SIG-M5 treated with dmso at 0.1 percent for 504 hours (cell line): ENCODE measurements at regions not wholly inside any gene's neighbourhood (a gene's known extent, or its start where the extent isn't known, plus 50 kb on each side); places are given as distances from the start of the nearest gene placed in this dataset.

Experiments
- DNase-seq: peaks from one replicate; lab custom pipeline; 2025; ENCODE audit not compliant: unreplicated experiment; lab: John Stamatoyannopoulos, UW

- DNase-seq: no peak
These were observed 94.1 kb upstream of the CD180 start for GRCh38 chr5:67290655-67291054.

DNA sequence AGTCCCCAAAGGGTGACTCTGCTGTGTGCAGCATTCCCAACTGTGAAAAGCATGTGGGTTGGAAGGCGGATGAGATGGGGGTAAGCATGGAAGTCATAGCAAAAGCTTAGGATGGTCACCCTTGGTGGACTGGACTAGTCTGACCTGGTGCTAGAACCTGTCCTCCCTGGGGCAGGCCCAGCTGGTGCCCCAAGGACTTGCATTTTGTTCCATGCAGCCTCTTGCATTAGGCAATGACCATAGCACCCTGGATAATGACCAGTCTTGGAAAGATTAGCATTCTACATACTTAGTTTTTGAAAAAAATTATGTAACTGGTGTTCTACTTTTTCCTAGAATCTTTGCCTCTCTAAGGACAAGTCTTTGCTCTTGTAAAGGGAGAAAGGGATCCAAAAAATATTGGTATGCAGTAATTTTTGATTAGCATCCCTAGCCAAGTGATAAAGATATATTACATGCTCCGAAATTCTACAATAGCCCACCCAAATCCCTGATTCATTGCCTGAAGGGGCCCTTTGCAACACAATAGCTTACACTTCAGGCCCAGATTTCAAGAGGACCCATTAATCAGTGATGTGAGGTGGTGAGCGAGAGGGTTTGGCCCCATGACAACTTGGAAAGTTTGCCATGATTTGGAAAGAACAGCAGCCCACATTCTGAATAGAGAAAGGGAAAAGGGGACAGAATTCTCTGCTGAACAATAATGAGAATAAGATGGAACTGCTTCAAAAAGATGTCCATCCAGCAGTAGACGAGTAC lies 93.3 kb upstream of the CD180 start:
- DNase-seq: no peak

DNA sequence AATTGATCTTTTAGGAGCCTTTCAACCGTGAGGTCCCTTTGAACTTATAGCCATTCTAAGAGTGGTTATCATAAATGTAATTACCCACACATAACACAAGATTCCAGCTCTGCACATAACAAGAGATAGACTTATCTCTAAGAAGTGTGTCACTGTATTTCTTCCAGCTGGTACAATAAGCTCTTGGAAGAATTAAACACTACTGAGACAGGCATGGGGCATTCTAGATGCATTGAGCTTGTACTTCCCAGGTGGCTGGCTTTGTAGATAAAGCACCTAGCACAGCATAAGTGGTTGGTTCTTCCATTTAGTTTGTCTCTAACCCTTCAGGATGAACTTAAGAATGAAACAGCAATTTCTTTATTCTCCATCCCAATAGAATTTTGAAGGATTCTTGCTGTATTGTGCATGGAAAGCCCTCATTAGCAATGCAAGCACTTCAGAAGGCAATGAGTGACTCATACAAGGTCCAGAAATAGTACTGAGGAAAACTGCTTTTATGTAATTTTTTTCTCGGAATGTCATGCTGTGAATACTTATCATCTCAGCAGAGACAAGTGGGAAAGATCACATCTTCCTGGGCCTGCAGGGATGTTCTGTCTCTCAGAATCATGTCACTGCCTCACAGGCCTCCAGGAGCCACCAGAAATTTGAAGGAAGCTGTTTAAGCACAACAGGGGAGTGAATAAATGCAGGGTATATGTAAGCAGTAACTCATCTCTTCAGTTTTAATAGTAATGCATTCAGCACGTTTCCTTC lies 91.1 kb upstream of the CD180 start:
- DNase-seq: no peak

DNA sequence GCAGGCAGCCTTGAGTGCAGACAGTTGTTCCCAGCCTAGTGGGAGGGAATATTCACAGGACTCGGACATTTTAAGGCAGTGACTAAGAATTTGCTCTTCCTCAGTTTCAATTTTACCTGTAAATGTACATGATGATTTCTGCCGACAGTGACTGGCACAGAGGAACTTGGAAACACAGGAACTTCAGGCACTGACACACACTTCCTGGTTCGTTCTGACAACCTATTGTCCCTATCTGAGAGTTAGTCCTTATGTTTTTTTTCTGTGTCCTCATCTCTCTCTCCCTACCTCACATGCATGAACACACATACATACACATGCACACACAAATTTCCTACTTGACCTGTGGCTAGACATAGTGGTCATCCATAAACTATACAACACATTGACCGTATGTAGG lies 89.4 kb upstream of the CD180 start:
- no peak for DNase-seq

DNA sequence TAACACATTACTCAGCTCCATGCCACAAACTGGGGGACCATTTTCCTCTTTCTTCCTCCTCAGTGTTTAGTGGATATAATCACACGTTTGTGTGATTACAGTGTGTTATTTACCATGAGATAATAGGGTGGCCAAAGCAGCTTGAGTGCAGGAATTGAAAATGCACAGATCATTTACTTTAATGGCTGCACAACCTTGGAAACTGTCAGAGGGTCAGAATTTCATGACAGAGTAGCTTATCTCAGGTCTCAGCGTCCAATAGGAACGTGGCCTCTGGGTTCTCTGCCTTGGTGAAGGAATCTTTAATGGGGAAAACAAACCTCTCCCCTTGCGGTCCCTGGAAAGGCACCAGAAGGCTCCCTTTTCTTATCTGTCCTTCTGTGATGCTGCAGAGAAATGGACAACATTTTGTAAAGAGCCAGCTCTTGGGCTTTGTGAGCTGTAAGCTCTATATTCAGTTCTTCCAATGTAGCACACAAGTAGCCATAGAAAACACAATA lies 87.4 kb upstream of the CD180 start:
- DNase-seq: no peak

- no peak for DNase-seq
These were observed 86.8 kb upstream of the CD180 start for GRCh38 chr5:67283275-67283987.

DNA sequence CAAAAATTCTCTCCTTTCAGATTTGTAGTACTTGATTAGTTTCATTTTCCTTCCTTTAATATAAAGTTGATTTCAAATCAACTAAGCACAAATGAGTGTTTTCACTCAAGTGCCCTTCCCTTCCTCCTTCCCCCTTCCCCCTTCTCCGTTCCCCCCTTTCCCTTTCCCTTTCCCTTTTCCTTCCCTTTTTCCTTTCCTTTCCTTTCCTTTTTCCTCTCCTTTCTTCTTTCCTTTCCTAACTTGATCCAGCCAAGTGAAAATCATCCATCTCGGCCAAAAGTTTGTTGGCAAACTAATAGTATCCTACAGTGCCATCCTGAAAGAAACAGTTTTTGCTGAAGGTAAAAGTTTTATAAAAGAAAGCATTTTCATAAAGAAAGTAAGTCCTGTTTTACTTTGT lies 85.3 kb upstream of the CD180 start:
- DNase-seq: no peak

DNA sequence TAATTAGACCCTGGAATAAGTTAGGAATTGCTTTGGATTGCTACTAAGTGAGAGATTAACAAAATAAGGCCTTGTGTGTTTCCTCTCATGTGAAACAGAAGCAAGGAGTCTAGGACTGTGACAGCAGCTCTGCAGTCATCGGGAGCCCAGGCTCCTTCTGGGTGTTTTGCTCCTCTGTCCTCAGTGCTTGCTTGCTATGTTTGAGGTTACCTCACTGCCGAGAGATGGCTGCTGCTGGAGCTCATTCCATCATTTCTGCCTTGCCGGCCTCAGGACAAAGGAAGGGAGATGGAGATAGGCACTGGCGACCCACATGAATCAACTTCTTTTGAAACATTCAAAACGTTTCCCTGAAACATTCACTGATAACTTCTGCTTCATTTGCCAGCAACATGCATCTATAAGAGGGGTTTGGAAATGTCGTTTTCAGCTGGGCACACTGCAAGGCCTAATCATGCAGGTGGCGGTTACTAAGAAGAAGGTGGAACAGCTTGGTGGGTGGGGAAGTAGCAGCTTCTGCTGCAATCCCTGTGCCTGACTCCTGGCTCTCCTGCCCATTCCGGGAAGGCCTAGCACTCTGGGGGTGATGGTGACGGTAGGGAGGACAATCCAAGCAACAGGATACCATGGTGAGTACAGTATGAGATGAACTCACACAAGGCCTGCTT lies 77.2 kb upstream of the CD180 start:
- no peak for DNase-seq

- DNase-seq: no peak
These were observed 76.0 kb upstream of the CD180 start for GRCh38 chr5:67272453-67273130.

DNA sequence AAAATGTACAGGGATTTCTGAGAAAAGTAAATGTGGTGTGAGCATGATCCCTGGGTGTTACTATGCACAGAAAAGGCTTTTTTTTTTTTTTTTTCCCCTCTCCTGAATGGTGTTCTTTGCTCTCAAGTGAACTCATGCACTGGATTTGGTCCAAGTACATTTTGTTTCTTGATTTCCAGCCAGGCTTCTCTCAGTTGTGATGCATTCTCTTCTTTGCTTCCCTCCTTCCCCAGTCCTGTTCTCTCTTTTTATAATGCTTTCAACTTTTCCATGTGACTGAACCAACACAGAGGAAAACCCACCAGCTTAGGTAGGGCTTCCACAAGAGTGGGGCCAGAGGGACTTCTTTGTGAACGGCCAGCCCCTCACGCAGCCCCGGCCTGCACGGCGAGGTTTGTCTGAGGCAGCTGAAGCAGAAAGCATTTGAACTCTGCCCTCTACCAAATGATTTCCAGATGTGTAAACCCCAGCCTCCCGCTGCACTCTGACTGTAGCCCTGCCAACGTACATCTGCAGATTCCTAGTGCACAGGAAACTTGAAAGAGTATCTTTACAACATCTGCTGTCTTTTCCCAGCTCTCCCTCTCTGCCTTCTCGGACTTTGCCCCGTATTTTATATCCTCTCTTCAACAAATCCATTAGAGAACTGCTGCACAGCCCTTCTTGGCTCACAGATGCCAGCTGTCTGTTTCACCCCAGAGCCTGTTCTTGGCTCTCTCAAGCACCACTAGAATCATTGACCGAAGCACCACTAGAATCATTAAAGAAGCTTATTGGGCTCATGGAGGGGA lies 71.8 kb upstream of the CD180 start:
- no peak for DNase-seq

GRCh38 chr5:67267512-67268216 lies 71.1 kb upstream of the CD180 start:
- DNase-seq: no peak

DNA sequence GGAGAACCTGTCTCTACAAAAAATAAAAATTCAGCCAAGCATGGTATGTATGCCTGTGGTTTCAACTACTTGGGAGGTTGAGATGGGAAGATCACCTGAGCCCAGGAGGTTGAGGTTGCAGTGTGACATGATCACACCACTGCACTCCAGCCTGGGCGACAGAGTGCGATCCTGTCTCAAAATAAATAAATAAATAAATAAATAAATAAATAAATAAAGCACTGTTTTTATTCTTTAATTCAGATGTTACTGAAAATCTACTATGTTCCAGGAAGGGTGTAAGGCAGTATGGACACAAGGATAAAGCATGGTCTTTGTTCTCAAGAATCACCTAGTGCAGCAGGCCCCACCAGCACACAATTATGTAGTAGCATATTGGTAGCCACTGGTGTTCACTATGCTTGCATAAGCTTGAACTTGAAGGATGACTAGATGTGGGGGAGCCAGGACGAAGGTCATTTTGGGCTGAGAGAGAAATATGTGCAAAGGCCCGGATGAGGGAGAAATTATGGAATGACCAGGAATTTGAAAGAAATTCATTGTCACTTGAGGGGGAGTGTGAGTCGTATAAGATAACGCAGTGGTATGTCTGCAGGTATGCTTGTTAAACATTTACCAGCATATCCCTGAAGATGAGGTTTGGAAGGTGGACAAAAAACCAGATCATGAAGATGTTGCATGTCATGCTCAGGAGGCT lies 70.2 kb upstream of the CD180 start:
- no peak for DNase-seq

DNA sequence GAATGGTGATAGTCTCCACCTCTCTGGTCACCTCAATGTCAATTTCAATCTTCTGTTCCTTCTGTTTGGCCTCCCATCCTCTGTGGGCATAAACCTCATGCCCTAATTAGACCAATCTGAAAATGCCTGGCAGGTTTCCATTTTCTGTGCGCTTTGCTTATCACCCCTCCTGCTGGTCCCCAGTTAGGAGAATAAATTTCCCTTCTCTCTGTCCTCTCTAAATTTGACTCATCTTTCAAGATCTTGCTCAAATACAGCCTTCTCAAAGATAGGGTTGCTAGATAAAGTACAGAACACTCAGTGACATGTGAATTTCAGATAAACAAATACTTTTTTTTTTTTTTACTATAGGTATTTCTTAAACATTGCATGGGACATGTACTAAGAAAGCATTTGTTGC lies 69.4 kb upstream of the CD180 start:
- no peak for DNase-seq

- DNase-seq: no peak
These were observed 67.2 kb upstream of the CD180 start for GRCh38 chr5:67263656-67264408.

GRCh38 chr5:67262956-67263355 lies 66.4 kb upstream of the CD180 start:
- DNase-seq: no peak

- DNase-seq: no peak
These were observed 65.6 kb upstream of the CD180 start for GRCh38 chr5:67262206-67262605.

- no peak for DNase-seq
These were observed 63.1 kb upstream of the CD180 start for GRCh38 chr5:67259548-67260215.
